Sigmoid colon (tissue), 6 donors: ENCODE measurements at regions not wholly inside any gene's neighbourhood (a gene's known extent, or its start where the extent isn't known, plus 50 kb on each side); places are given as distances from the start of the nearest gene placed in this dataset.

Source experiments
- DNase-seq: peaks from one replicate; pipeline ENCODE4 v3.0.0-alpha.2; 2019
- H3K27ac ChIP-seq, 4 donors: fragments of 200-600 bp; sonication (generic); one replicate each; pipeline ENCODE4 v1.5.1; 2016 to 2019; ENCODE audit warnings: mild to moderate bottlenecking in 1 of 4
- H3K27me3 ChIP-seq, 3 donors: fragments of 200-600 bp; sonication (generic); one replicate each; pipeline ENCODE4 v1.5.1; 2019; ENCODE audit warnings: mild to moderate bottlenecking in 1 of 3
- H3K36me3 ChIP-seq, 4 donors: fragments of 200-600 bp; sonication (generic); one replicate each; pipeline ENCODE4 v1.5.1; 2016 to 2019
- H3K4me1 ChIP-seq, 4 donors: fragments of 200-600 bp; sonication (generic); one replicate each; pipeline ENCODE4 v1.5.1; 2017 to 2019
- H3K4me3 ChIP-seq, 4 donors: fragments of 200-600 bp; sonication (generic); one replicate each; pipeline ENCODE4 v1.5.1; 2017 to 2019; ENCODE audit warnings: mild to moderate bottlenecking in 2 of 4, moderate library complexity in 1 of 4
- H3K9me3 ChIP-seq, 4 donors: fragments of 200-600 bp in 3 of 4; sonication (generic) in 3 of 4; one replicate each; pipeline versions ENCODE4 v1.5.1 to v1.6.1; 2013 to 2019
- CTCF ChIP-seq, 4 experiments: fragments of 450-650 bp in 3 of 4; fragments of 200-600 bp in 1 of 4; IDR thresholded peaks; one replicate each; pipeline ENCODE4 v1.5.1; 2016 to 2019; ENCODE audit warnings: antibody characterized with exemption in 4 of 4, mild to moderate bottlenecking in 3 of 4, moderate library complexity in 2 of 4
- EP300 ChIP-seq, 4 donors: sonication (generic); formaldehyde crosslinking; IDR thresholded peaks; one replicate each; pipeline ENCODE4 v1.6.1; 2017; ENCODE audit warnings: antibody characterized with exemption in 4 of 4
- POLR2A ChIP-seq, 2 donors: fragments of 450-650 bp; IDR thresholded peaks; one replicate each; pipeline ENCODE4 v1.6.1; 2016; ENCODE audit warnings: antibody characterized with exemption in 2 of 2, mild to moderate bottlenecking in 2 of 2, moderate library complexity in 2 of 2
- POLR2AphosphoS5 ChIP-seq, 4 donors: sonication (generic); formaldehyde crosslinking; IDR thresholded peaks; one replicate each; pipeline ENCODE4 v1.6.1; 2017; ENCODE audit warnings: antibody characterized with exemption in 4 of 4
- WGBS, 2 donors: extraction: QIAGEN DNeasy Blood & Tissue Kit; methylation state at CpG; one replicate each; pipeline ENCODE4 v1.1.7; 2013; 5-methylcytosine and 5-hydroxymethylcytosine counted together
- intact Hi-C: fragments of 100-400 bp; cut with DNase I; formaldehyde crosslinking; loops from one replicate; pipeline ENCODE4 v1.15.1; 2023
- donor health status: healthy with polysubstance abuse.
- donor health status: healthy.

- intact Hi-C loops: loop anchor here (2.0 kb wide), 1 partner anchor 26 kb away; no protein-coding TSS in a partner anchor
- peaks cover 0 to 30% (median 23%) of the 10 kb centered on the region in 4 donors for H3K4me1 ChIP-seq
- no peaks in the 10 kb centered on the region for H3K36me3 ChIP-seq
- 39 to 40% methylated on average over 13 of the region's 13 CpGs for WGBS, 2 donors
- no peaks in the 10 kb centered on the region for H3K27me3 ChIP-seq
- H3K4me3 ChIP-seq: peak overlapping the region in 3 of 4 donors; percentile 15 to 29 (median 23)
- TF ChIP-seq POLR2AphosphoS5 (IDR thresholded peaks at IDR 0.05) (peak in 1 of 4 donors; percentile 5), CTCF (IDR thresholded peaks at IDR 0.05) (no peak)
- no peaks in the 10 kb centered on the region for H3K9me3 ChIP-seq
- peak overlapping the region; percentile 88 to 92 (median 90) for H3K27ac ChIP-seq
- peak; percentile 67 for DNase-seq
Observed at GRCh38 chr18:8949206-8949605, 153.3 kb upstream of the NDUFV2 start.

GRCh38 chr18:8951491-8951890 is 151.0 kb upstream of the NDUFV2 start:
- intact Hi-C loops: no loop called here
- no peaks in the 10 kb centered on the region for H3K36me3 ChIP-seq
- H3K4me1 ChIP-seq: peaks cover 0 to 25% (median 21%) of the 10 kb centered on the region in 4 donors
- no peaks in the 10 kb centered on the region for H3K9me3 ChIP-seq
- no peak for TF ChIP-seq POLR2A (IDR thresholded peaks at IDR 0.05)
- TF ChIP-seq EP300 (IDR thresholded peaks at IDR 0.05): no peak
- TF ChIP-seq POLR2AphosphoS5 (IDR thresholded peaks at IDR 0.05): no peak
- TF ChIP-seq CTCF (IDR thresholded peaks at IDR 0.05): no peak
- H3K27ac ChIP-seq: no peak overlapping the region
- no peaks in the 10 kb centered on the region for H3K27me3 ChIP-seq
- H3K4me3 ChIP-seq: no peak overlapping the region
- no peak for DNase-seq
- 54 to 73% methylated on average over 2 of the region's 2 CpGs for WGBS, 2 donors

GRCh38 chr18:8952174-8952573 is 150.3 kb upstream of the NDUFV2 start:
- Histone ChIP-seq H3K4me3 (no peak overlapping the region), H3K27me3 (no peaks in the 10 kb centered on the region), H3K9me3 (no peaks in the 10 kb centered on the region), H3K27ac (no peak overlapping the region), H3K4me1 (peaks cover 0 to 25% (median 21%) of the 10 kb centered on the region in 4 donors), H3K36me3 (no peaks in the 10 kb centered on the region)
- TF ChIP-seq POLR2A (IDR thresholded peaks at IDR 0.05) (no peak), EP300 (IDR thresholded peaks at IDR 0.05) (no peak), POLR2AphosphoS5 (IDR thresholded peaks at IDR 0.05) (no peak), CTCF (IDR thresholded peaks at IDR 0.05) (no peak)
- DNase-seq: no peak
- WGBS, 2 donors: 83 to 87% methylated on average over 5 of the region's 5 CpGs
- intact Hi-C loops: no loop called here

GRCh38 chr18:8952769-8953760 is 149.4 kb upstream of the NDUFV2 start:
- Histone ChIP-seq H3K4me3 (no peak overlapping the region), H3K36me3 (no peaks in the 10 kb centered on the region), H3K27ac (no peak overlapping the region), H3K9me3 (no peaks in the 10 kb centered on the region), H3K27me3 (no peaks in the 10 kb centered on the region), H3K4me1 (peaks cover 0 to 23% (median 14%) of the 10 kb centered on the region in 4 donors)
- TF ChIP-seq POLR2A (IDR thresholded peaks at IDR 0.05): no peak
- no peak for TF ChIP-seq EP300 (IDR thresholded peaks at IDR 0.05)
- TF ChIP-seq POLR2AphosphoS5 (IDR thresholded peaks at IDR 0.05): no peak
- no peak for TF ChIP-seq CTCF (IDR thresholded peaks at IDR 0.05)
- WGBS, 2 donors: 84 to 90% methylated on average over 10 of the region's 10 CpGs
- intact Hi-C loops: no loop called here
- no peak for DNase-seq
